RWPE1 (cell line): ENCODE measurements at regions not wholly inside any gene's neighbourhood (a gene's known extent, or its start where the extent isn't known, plus 50 kb on each side); places are given as distances from the start of the nearest gene placed in this dataset.

Source experiments
- CTCF ChIA-PET: fragments of 350-600 bp; sonication (Branson Sonifier 250); formaldehyde crosslinking; extraction: SDS; loops from one replicate; lab custom pipeline; 2021; lab: Yijun Ruan, JAX
- POLR2A ChIA-PET: fragments of 400-600 bp; formaldehyde crosslinking; extraction: SDS; loops from one replicate; lab custom pipeline; 2020; ENCODE audit warnings: antibody characterized with exemption; ENCODE audit not compliant: low non-redundant PET; lab: Yijun Ruan, JAX
- DNase-seq: peaks from one replicate; pipeline ENCODE4 v3.0.0; 2012; ENCODE audit warnings: low spot score
- H3K27ac ChIP-seq: fragments of 450-650 bp; 2 replicates; pipeline ENCODE4 v1.5.1; 2017
- CTCF ChIP-seq: fragments of 450-650 bp; conservative IDR thresholded peaks from 2 replicates; pipeline ENCODE4 v1.5.1; 2017; ENCODE audit warnings: low read depth, mild to moderate bottlenecking

DNA sequence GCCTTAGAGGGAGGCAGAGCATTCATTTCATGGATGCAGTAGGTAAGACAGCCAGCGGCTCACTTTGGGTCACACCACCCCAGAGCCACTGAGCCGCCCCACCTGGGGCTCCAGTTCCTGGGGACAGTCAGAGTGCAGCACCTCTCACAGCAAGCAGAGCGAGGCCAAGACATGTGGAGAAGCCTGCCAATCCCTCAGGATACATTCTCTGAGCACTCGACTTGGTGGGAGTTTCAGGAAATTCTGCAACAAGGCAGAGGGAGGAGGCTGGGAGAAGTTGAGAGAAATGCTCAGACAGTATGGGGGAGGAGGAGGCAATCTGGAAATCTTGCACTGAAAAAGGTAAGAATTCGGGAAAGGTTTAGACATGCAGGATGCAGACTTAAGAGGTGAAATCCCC is 60.8 kb upstream of the WLS start:
- no peak for TF ChIP-seq CTCF
- H3K27ac ChIP-seq: no peak overlapping the region
- POLR2A ChIA-PET: no interaction called here
- CTCF ChIA-PET: no interaction called here
- DNase-seq: no peak

DNA sequence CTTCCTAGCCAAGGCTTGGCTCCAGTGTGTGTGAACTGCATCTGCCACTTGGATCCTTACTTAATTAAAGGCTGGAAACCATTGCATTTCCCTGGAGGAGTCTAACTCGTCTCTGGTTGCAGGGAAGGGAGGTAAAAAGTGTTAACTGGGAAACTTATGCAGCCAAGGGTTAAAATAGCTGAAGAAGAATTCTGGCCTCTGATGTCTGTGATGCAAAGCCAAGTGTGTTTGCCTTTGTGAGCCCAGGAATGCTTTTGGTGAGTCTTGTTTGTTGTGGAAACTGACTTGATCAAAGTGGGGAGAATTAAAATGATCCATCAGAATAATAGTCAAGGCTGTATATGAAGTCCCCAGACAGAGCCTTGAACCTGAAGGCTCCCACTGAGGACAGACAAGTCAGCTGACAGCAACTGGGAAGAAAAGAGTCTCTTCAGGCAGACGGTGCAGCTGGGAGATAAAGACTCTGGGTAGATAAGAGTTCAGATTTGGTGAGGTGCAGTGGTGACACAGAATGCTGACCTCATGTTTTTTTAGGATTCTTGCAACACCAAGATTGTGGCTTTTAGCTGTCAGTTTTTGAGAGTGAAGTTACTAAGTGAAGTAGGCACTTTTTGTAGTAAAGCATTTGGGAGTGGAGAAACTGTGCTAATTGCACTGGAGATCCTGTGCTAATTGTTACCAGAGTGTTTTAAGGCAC is 59.5 kb upstream of the WLS start:
- ChIA-PET CTCF (no interaction called here), POLR2A (no interaction called here)
- TF ChIP-seq CTCF: no peak
- DNase-seq: no peak
- H3K27ac ChIP-seq: no peak overlapping the region

- POLR2A ChIA-PET: no interaction called here
- no peak overlapping the region for H3K27ac ChIP-seq
- DNase-seq: no peak
- TF ChIP-seq CTCF: no peak
- CTCF ChIA-PET: no interaction called here
Observed at GRCh38 chr1:68287241-68287640, 54.9 kb upstream of the WLS start.

GRCh38 chr1:68285046-68285445 is 52.7 kb upstream of the WLS start:
- TF ChIP-seq CTCF: no peak
- H3K27ac ChIP-seq: no peak overlapping the region
- ChIA-PET POLR2A (no interaction called here), CTCF (interaction anchor here (1.1 kb wide), 1 partner anchor 192 kb away, joined by 3 read pairs; no protein-coding TSS in a partner anchor)
- no peak for DNase-seq

- POLR2A ChIA-PET: no interaction called here
- no peak for DNase-seq
- H3K27ac ChIP-seq: no peak overlapping the region
- CTCF ChIA-PET: interaction anchor here (0.6 kb wide), 2 partner anchors 10 to 1687 kb away, joined by 3 to 4 read pairs; no protein-coding TSS in a partner anchor
- TF ChIP-seq CTCF: no peak
Observed at GRCh38 chr1:68281946-68282615, 49.8 kb upstream of the WLS start.
